ENCODE measurements at regions not wholly inside any gene's neighbourhood (a gene's known extent, or its start where the extent isn't known, plus 50 kb on each side); places are given as distances from the start of the nearest gene placed in this dataset.

- no peak overlapping the region for H4K91ac ChIP-seq (ENCODE audit: low read depth, low read length)
- H3K79me1 ChIP-seq (ENCODE audit: low read length), result peaks cover 15% of the 10 kb centered on the region
- no CpG with 5 or more reads among the region's 2 CpGs for WGBS (ENCODE audit: extremely low coverage, insufficient coverage, insufficient read length)
- H3K4ac ChIP-seq (ENCODE audit: low read depth, low read length), result no peak overlapping the region
- no peak overlapping the region for H2BK120ac ChIP-seq (ENCODE audit: insufficient read depth, low read length, poor library complexity)
- H4K12ac ChIP-seq (ENCODE audit: low read depth, low read length), result no peak overlapping the region
- H3K9me3 ChIP-seq (ENCODE audit: insufficient read depth, low read depth, low read length), result no peaks in the 10 kb centered on the region
- peak overlapping the region; percentile 72 for H3K27ac ChIP-seq (ENCODE audit: low read depth, low read length)
- no peak overlapping the region for H4K8ac ChIP-seq (ENCODE audit: low read depth, low read length)
- no peak overlapping the region for H2AFZ ChIP-seq (ENCODE audit: insufficient read depth, low read length, poor library complexity)
- H3K4me1 ChIP-seq (ENCODE audit: control insufficient read depth in 1 of 2, insufficient read depth in 2 of 2, low read length in 2 of 2), result peaks cover 6 to 11% of the 10 kb centered on the region in 2 experiments
- no peak overlapping the region for H3K4me2 ChIP-seq (ENCODE audit: low read length)
- no peak overlapping the region for H3K4me3 ChIP-seq (ENCODE audit: low read depth, low read length)
- no peak overlapping the region for H3K23ac ChIP-seq (ENCODE audit: low read length)
- no peaks in the 10 kb centered on the region for H3K79me2 ChIP-seq (ENCODE audit: control insufficient read depth, insufficient read depth, low read length, poor library complexity)
- H3K36me3 ChIP-seq (ENCODE audit: control insufficient read depth in 1 of 2, insufficient read depth in 2 of 2, low read length in 2 of 2), result no peaks in the 10 kb centered on the region
- H3K18ac ChIP-seq (ENCODE audit: low read length), result no peak overlapping the region
- no peak overlapping the region for H2BK12ac ChIP-seq (ENCODE audit: low read length)
- H2AK5ac ChIP-seq (ENCODE audit: low read length), result no peak overlapping the region
- no peak overlapping the region for H2BK5ac ChIP-seq (ENCODE audit: low read depth, low read length, poor library complexity)
- DNase-seq, result no peak
- H3K9ac ChIP-seq (ENCODE audit: low read length), result no peak overlapping the region
- H3K27me3 ChIP-seq (ENCODE audit: insufficient read depth, low read length), result no peaks in the 10 kb centered on the region
- no peak overlapping the region for H3K14ac ChIP-seq (ENCODE audit: low read length)
Observed at GRCh38 chr6:71529769-71530168, 241.2 kb downstream of the OGFRL1 start.

GRCh38 chr6:71531006-71531405, 242.4 kb downstream of the OGFRL1 start:
- Histone ChIP-seq H3K4me2 (ENCODE audit: low read length) (no peak overlapping the region), H3K27me3 (ENCODE audit: insufficient read depth, low read length) (no peaks in the 10 kb centered on the region), H3K4me3 (ENCODE audit: low read depth, low read length) (no peak overlapping the region), H2AK5ac (ENCODE audit: low read length) (peak overlapping the region; percentile 69), H2BK5ac (ENCODE audit: low read depth, low read length, poor library complexity) (peak overlapping the region; percentile 88), H3K79me1 (ENCODE audit: low read length) (peaks cover 15% of the 10 kb centered on the region), H2BK12ac (ENCODE audit: low read length) (peak overlapping the region; percentile 84), H3K14ac (ENCODE audit: low read length) (peak overlapping the region; percentile 61), H2BK120ac (ENCODE audit: insufficient read depth, low read length, poor library complexity) (peak overlapping the region; percentile 86), H3K4ac (ENCODE audit: low read depth, low read length) (no peak overlapping the region), H3K27ac (ENCODE audit: low read depth, low read length) (no peak overlapping the region), H2AFZ (ENCODE audit: insufficient read depth, low read length, poor library complexity) (no peak overlapping the region), H4K91ac (ENCODE audit: low read depth, low read length) (peak overlapping the region; percentile 77), H3K23ac (ENCODE audit: low read length) (no peak overlapping the region), H3K36me3 (ENCODE audit: control insufficient read depth in 1 of 2, insufficient read depth in 2 of 2, low read length in 2 of 2) (no peaks in the 10 kb centered on the region), H3K4me1 (ENCODE audit: control insufficient read depth in 1 of 2, insufficient read depth in 2 of 2, low read length in 2 of 2) (peaks cover 6 to 11% of the 10 kb centered on the region in 2 experiments), H3K79me2 (ENCODE audit: control insufficient read depth, insufficient read depth, low read length, poor library complexity) (no peaks in the 10 kb centered on the region), H4K12ac (ENCODE audit: low read depth, low read length) (no peak overlapping the region), H3K9me3 (ENCODE audit: insufficient read depth, low read depth, low read length) (no peaks in the 10 kb centered on the region), H4K8ac (ENCODE audit: low read depth, low read length) (peak overlapping the region; percentile 60), H3K9ac (ENCODE audit: low read length) (no peak overlapping the region), H3K18ac (ENCODE audit: low read length) (no peak overlapping the region)
- no peak for DNase-seq

- Histone ChIP-seq H3K79me2 (ENCODE audit: control insufficient read depth, insufficient read depth, low read length, poor library complexity) (no peaks in the 10 kb centered on the region), H2BK120ac (ENCODE audit: insufficient read depth, low read length, poor library complexity) (peak overlapping the region; percentile 76), H2BK5ac (ENCODE audit: low read depth, low read length, poor library complexity) (peak overlapping the region; percentile 34), H3K27ac (ENCODE audit: low read depth, low read length) (peak overlapping the region; percentile 28), H4K91ac (ENCODE audit: low read depth, low read length) (peak overlapping the region; percentile 50), H2BK12ac (ENCODE audit: low read length) (peak overlapping the region; percentile 98), H3K23ac (ENCODE audit: low read length) (no peak overlapping the region), H3K9me3 (ENCODE audit: insufficient read depth, low read depth, low read length) (no peaks in the 10 kb centered on the region), H3K79me1 (ENCODE audit: low read length) (peaks cover 15% of the 10 kb centered on the region), H3K36me3 (ENCODE audit: control insufficient read depth in 1 of 2, insufficient read depth in 2 of 2, low read length in 2 of 2) (no peaks in the 10 kb centered on the region), H2AK5ac (ENCODE audit: low read length) (no peak overlapping the region), H3K9ac (ENCODE audit: low read length) (no peak overlapping the region), H4K8ac (ENCODE audit: low read depth, low read length) (no peak overlapping the region), H3K4ac (ENCODE audit: low read depth, low read length) (no peak overlapping the region), H3K4me2 (ENCODE audit: low read length) (no peak overlapping the region), H3K14ac (ENCODE audit: low read length) (peak overlapping the region; percentile 68), H3K4me1 (ENCODE audit: control insufficient read depth in 1 of 2, insufficient read depth in 2 of 2, low read length in 2 of 2) (peaks cover 6 to 11% of the 10 kb centered on the region in 2 experiments), H4K12ac (ENCODE audit: low read depth, low read length) (no peak overlapping the region), H2AFZ (ENCODE audit: insufficient read depth, low read length, poor library complexity) (no peak overlapping the region), H3K4me3 (ENCODE audit: low read depth, low read length) (no peak overlapping the region), H3K18ac (ENCODE audit: low read length) (peak overlapping the region; percentile 19), H3K27me3 (ENCODE audit: insufficient read depth, low read length) (no peaks in the 10 kb centered on the region)
- DNase-seq, result peak; percentile 65 to 68
- no CpG with 5 or more reads among the region's 10 CpGs for WGBS (ENCODE audit: extremely low coverage, insufficient coverage, insufficient read length)
Observed at GRCh38 chr6:71531841-71532240, 243.2 kb downstream of the OGFRL1 start.

GRCh38 chr6:71533939-71534379, 245.3 kb downstream of the OGFRL1 start:
- H4K8ac ChIP-seq (ENCODE audit: low read depth, low read length), result no peak overlapping the region
- DNase-seq, result peak in 1 of 2 donors; percentile 67
- no peak overlapping the region for H2AK5ac ChIP-seq (ENCODE audit: low read length)
- H3K4me1 ChIP-seq (ENCODE audit: control insufficient read depth in 1 of 2, insufficient read depth in 2 of 2, low read length in 2 of 2), result peaks cover 6% of the 10 kb centered on the region in 2 experiments
- no CpG with 5 or more reads among the region's 2 CpGs for WGBS (ENCODE audit: extremely low coverage, insufficient coverage, insufficient read length)
- no peak overlapping the region for H3K9ac ChIP-seq (ENCODE audit: low read length)
- no peak overlapping the region for H2BK5ac ChIP-seq (ENCODE audit: low read depth, low read length, poor library complexity)
- H3K27me3 ChIP-seq (ENCODE audit: insufficient read depth, low read length), result no peaks in the 10 kb centered on the region
- H2BK120ac ChIP-seq (ENCODE audit: insufficient read depth, low read length, poor library complexity), result no peak overlapping the region
- H3K79me2 ChIP-seq (ENCODE audit: control insufficient read depth, insufficient read depth, low read length, poor library complexity), result no peaks in the 10 kb centered on the region
- no peak overlapping the region for H2AFZ ChIP-seq (ENCODE audit: insufficient read depth, low read length, poor library complexity)
- H3K18ac ChIP-seq (ENCODE audit: low read length), result no peak overlapping the region
- H3K4me2 ChIP-seq (ENCODE audit: low read length), result no peak overlapping the region
- H3K4me3 ChIP-seq (ENCODE audit: low read depth, low read length), result no peak overlapping the region
- no peak overlapping the region for H3K23ac ChIP-seq (ENCODE audit: low read length)
- H3K27ac ChIP-seq (ENCODE audit: low read depth, low read length), result no peak overlapping the region
- peaks cover 8% of the 10 kb centered on the region for H3K79me1 ChIP-seq (ENCODE audit: low read length)
- no peak overlapping the region for H3K14ac ChIP-seq (ENCODE audit: low read length)
- H3K4ac ChIP-seq (ENCODE audit: low read depth, low read length), result no peak overlapping the region
- no peak overlapping the region for H2BK12ac ChIP-seq (ENCODE audit: low read length)
- no peak overlapping the region for H4K91ac ChIP-seq (ENCODE audit: low read depth, low read length)
- no peak overlapping the region for H4K12ac ChIP-seq (ENCODE audit: low read depth, low read length)
- no peaks in the 10 kb centered on the region for H3K9me3 ChIP-seq (ENCODE audit: insufficient read depth, low read depth, low read length)
- no peaks in the 10 kb centered on the region for H3K36me3 ChIP-seq (ENCODE audit: control insufficient read depth in 1 of 2, insufficient read depth in 2 of 2, low read length in 2 of 2)
